Naive B cell (primary cell): ENCODE measurements at regions not wholly inside any gene's neighbourhood (a gene's known extent, or its start where the extent isn't known, plus 50 kb on each side); places are given as distances from the start of the nearest gene placed in this dataset.

Source experiments
- ATAC-seq, 2 donors: fragments of 150-1000 bp; cut with Tn5 transposase; 2 replicates each; pipeline ENCODE4 v1.10.0; 2021; ENCODE audit warnings: low read depth in 2 of 2, mild to moderate bottlenecking in 2 of 2, moderate library complexity in 2 of 2
- DNase-seq: peaks from one replicate; pipeline ENCODE4 v3.0.0; 2022
- H3K27ac Mint-ChIP-seq, 6 donors: one replicate each; pipeline ENCODE4 v1.8.0; 2020 to 2022; ENCODE audit warnings: mild to moderate bottlenecking in 6 of 6, mixed read lengths in 6 of 6, moderate library complexity in 5 of 6, inconsistent platforms in 2 of 6
- H3K27me3 Mint-ChIP-seq, 3 donors: one replicate each; pipeline ENCODE4 v1.8.0; 2021 to 2022; ENCODE audit warnings: mixed read lengths in 3 of 3, mild to moderate bottlenecking in 1 of 3
- H3K36me3 Mint-ChIP-seq, 2 donors: one replicate each; pipeline ENCODE4 v1.8.0; 2020 to 2022; ENCODE audit warnings: mixed read lengths in 2 of 2, inconsistent platforms in 1 of 2, mild to moderate bottlenecking in 1 of 2
- H3K4me1 Mint-ChIP-seq, 3 donors: one replicate each; pipeline ENCODE4 v1.8.0; 2020 to 2022; ENCODE audit warnings: mixed read lengths in 3 of 3, inconsistent platforms in 1 of 3, mild to moderate bottlenecking in 1 of 3, moderate library complexity in 1 of 3
- H3K4me3 Mint-ChIP-seq, 8 donors: one replicate each; pipeline ENCODE4 v1.8.0; 2020 to 2022; ENCODE audit warnings: mild to moderate bottlenecking in 8 of 8, mixed read lengths in 8 of 8, moderate library complexity in 8 of 8, inconsistent platforms in 2 of 8
- H3K9me3 Mint-ChIP-seq, 7 donors: one replicate each; pipeline ENCODE4 v1.8.0; 2020 to 2022; ENCODE audit warnings: mixed read lengths in 7 of 7, mild to moderate bottlenecking in 5 of 7, inconsistent platforms in 2 of 7, moderate library complexity in 1 of 7

GRCh38 chr15:77749236-77749997 lies 116.7 kb upstream of the LINGO1 start:
- no peak overlapping the region for H3K4me3 Mint-ChIP-seq
- no peak for ATAC-seq
- H3K27me3 Mint-ChIP-seq, result peaks cover 8 to 29% (median 13%) of the 10 kb centered on the region in 3 donors
- H3K9me3 Mint-ChIP-seq, result peaks cover 0 to 2% (median 0%) of the 10 kb centered on the region in 7 donors
- no peak overlapping the region for H3K27ac Mint-ChIP-seq
- peaks cover 0 to 8% (median 0%) of the 10 kb centered on the region in 3 donors for H3K4me1 Mint-ChIP-seq
- DNase-seq, result no peak
- H3K36me3 Mint-ChIP-seq, result no peaks in the 10 kb centered on the region

DNA sequence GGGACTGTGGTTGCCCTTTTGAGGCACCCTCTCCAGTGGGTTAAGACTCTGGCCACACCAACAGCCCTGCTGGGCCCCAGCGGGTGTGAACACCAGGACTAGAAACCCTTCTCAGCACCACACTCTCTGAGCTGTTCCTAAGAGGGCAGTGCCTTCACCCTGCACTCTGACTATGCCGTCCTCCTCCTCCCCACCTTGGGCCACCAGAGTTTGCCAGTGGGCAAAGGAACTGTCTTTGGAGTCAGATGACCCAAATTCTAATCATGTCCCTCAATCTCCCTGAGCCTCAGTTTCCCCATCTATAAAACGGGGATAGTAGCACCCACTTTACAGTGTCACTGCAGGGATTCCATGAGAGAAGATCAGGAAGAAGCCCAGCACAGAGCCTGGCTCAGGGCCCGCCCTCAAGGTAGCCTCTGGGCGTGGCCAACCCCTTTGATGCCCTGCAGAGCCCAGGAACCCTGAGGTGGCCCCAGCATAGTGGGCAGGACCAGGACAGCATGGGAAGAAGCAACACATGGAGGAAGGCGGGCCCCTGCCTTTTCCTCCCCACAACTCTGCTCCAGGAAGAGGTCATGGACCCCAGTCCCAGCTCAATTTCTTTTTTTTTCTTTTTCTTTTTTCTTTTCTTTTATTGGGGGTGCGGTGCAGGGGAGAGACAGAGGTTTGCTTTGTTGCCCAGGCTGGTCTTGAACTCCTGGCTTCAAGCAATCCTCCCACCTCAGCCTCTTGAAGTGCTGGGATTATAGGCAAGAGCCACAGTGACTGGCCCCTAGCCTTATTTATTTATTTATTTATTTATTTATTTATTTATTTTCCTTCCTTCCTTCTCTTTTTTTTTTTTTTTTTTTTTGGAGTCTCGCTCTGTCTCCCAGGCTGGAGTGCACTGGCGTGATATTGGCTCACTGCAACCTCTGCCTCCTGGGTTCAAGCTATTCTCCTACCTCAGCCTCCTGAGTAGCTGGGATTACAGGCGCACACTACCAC lies 115.7 kb upstream of the LINGO1 start:
- no peak overlapping the region for H3K4me3 Mint-ChIP-seq
- H3K4me1 Mint-ChIP-seq, result peaks cover 0 to 8% (median 0%) of the 10 kb centered on the region in 3 donors
- H3K27ac Mint-ChIP-seq, result no peak overlapping the region
- peaks cover 8 to 21% (median 8%) of the 10 kb centered on the region in 3 donors for H3K27me3 Mint-ChIP-seq
- DNase-seq (no peak), ATAC-seq (no peak)
- H3K36me3 Mint-ChIP-seq, result no peaks in the 10 kb centered on the region
- H3K9me3 Mint-ChIP-seq, result peaks cover 0 to 2% (median 0%) of the 10 kb centered on the region in 7 donors

GRCh38 chr15:77747175-77748077 lies 114.7 kb upstream of the LINGO1 start:
- Mint-ChIP-seq H3K36me3 (no peaks in the 10 kb centered on the region), H3K27me3 (peaks cover 8 to 12% (median 9%) of the 10 kb centered on the region in 3 donors), H3K9me3 (no peaks in the 10 kb centered on the region), H3K27ac (no peak overlapping the region), H3K4me3 (no peak overlapping the region), H3K4me1 (peaks cover 0 to 8% (median 0%) of the 10 kb centered on the region in 3 donors)
- no peak for ATAC-seq
- DNase-seq, result no peak

DNA sequence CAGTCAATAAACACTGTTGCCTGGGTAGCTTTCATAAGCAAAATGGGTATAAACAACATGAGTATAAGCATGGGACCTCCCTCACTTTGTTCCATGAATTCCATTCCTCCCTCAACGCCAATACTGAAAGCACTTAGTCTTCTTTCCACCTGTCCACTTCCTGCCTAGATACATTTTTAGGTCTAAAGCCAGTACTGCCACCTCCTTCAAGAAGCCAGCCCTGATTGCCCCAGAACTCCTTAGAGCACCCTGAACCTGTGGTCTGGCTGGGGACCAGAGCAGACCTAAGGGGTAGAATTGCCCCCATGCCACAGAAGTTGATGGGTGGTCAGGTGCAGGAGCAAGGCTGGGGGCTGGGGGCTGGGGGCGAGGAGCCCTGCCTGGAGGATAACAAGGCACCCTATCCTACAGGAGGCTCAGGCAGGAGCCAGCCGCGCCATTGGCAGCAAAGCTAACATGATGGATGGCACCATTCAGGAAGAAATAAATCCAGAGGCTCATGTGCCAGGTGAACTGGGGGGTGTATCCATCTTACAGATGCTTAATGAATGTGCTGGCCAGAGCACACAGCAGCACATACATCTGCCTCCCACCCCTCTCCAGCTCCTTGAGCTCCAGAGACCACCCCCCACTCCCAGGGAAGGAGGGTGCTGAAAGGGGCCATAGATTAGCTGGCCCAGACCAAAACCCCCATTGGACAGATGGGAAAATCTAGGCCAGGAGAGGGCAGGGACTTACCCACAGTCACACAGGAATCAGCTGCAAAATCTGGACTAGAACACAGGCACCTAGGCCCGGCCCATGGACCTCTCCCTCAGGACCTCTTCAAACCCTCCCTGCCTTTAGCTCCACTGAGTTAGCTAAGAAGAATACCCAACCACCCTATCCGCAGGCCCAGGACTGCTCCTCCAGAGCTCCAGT lies 113.8 kb upstream of the LINGO1 start:
- no peak for ATAC-seq
- Mint-ChIP-seq H3K4me3 (no peak overlapping the region), H3K36me3 (no peaks in the 10 kb centered on the region), H3K9me3 (no peaks in the 10 kb centered on the region), H3K27ac (peak overlapping the region in 1 of 6 donors; percentile 44), H3K4me1 (peaks cover 0 to 8% (median 0%) of the 10 kb centered on the region in 3 donors), H3K27me3 (peaks cover 11 to 13% (median 12%) of the 10 kb centered on the region in 3 donors)
- DNase-seq, result no peak

- no peaks in the 10 kb centered on the region for H3K36me3 Mint-ChIP-seq
- ATAC-seq (no peak), DNase-seq (no peak)
- H3K27ac Mint-ChIP-seq, result no peak overlapping the region
- no peak overlapping the region for H3K4me3 Mint-ChIP-seq
- peaks cover 0 to 8% (median 0%) of the 10 kb centered on the region in 3 donors for H3K4me1 Mint-ChIP-seq
- peaks cover 3 to 25% (median 5%) of the 10 kb centered on the region in 3 donors for H3K27me3 Mint-ChIP-seq
- H3K9me3 Mint-ChIP-seq, result no peaks in the 10 kb centered on the region
Observed at GRCh38 chr15:77744398-77744797, 111.7 kb upstream of the LINGO1 start.

DNA sequence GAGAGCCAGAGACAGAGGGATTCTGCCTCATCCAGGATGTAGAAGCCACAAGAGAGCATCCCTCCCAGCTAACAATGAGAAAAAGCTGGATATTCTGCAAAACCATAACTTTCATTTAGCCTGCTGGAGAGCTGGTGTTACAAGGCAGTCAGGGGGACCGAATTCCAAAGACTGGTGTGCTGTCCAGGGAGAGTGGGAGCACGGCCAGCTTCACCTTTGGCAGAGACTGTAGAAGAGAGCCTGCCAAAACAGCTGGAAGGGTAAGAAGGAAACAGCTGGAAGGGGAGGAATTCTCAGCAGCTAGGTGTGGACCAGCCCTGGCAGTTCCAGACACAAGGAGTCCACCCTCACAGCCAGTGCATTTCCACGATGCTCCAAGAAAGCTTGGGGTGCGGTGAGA lies 109.9 kb upstream of the LINGO1 start:
- H3K27ac Mint-ChIP-seq, result no peak overlapping the region
- H3K27me3 Mint-ChIP-seq, result peaks cover 8 to 35% (median 23%) of the 10 kb centered on the region in 3 donors
- no peaks in the 10 kb centered on the region for H3K36me3 Mint-ChIP-seq
- peaks cover 0 to 8% (median 0%) of the 10 kb centered on the region in 3 donors for H3K4me1 Mint-ChIP-seq
- DNase-seq (no peak), ATAC-seq (no peak)
- H3K9me3 Mint-ChIP-seq, result no peaks in the 10 kb centered on the region
- no peak overlapping the region for H3K4me3 Mint-ChIP-seq

DNA sequence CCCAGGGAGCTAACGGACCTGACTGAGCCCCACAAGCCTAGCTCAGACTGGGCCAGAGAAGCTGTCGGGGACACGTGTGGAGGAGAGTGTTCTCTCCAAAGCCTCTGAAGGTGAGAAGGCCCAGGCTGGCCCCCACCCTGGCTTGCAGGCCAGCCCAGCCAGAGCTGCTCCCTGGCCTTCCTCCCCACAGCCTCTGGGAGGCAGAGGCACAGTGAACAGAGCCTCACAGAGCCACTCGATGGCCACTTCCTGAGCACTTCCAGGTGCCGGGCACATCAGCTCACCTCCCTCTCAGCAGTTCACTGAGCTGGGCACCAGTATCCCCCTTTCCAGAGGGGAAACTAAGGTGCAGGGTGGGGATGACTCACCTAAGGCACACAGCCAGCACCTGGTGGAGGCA lies 109.4 kb upstream of the LINGO1 start:
- no peaks in the 10 kb centered on the region for H3K9me3 Mint-ChIP-seq
- H3K4me3 Mint-ChIP-seq, result no peak overlapping the region
- DNase-seq, result no peak
- no peaks in the 10 kb centered on the region for H3K36me3 Mint-ChIP-seq
- no peak for ATAC-seq
- H3K27ac Mint-ChIP-seq, result no peak overlapping the region
- H3K4me1 Mint-ChIP-seq, result peaks cover 0 to 3% (median 0%) of the 10 kb centered on the region in 3 donors
- peaks cover 8 to 40% (median 28%) of the 10 kb centered on the region in 3 donors for H3K27me3 Mint-ChIP-seq

DNA sequence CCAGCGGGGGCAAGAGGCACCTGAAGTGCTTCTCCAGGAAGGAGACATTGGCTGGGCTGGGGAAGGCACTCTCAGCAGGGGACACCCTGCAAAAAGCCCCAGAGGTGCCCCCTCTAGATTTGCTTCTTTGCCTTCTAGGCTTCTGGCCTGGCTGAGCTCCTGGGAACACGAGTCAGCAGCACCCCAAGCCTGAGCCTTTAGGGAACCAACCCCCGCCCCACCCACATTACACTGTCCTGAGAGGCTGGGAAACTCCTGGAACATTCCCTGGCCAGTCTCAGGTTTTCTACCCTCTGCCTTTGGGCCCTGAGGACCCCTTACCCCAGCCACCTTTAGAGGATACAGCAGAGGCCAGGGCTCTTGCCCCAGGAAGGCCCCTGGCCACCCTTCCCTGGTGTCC lies 108.4 kb upstream of the LINGO1 start:
- Mint-ChIP-seq H3K9me3 (no peaks in the 10 kb centered on the region), H3K36me3 (no peaks in the 10 kb centered on the region), H3K27me3 (peaks cover 11 to 41% (median 36%) of the 10 kb centered on the region in 3 donors)

DNA sequence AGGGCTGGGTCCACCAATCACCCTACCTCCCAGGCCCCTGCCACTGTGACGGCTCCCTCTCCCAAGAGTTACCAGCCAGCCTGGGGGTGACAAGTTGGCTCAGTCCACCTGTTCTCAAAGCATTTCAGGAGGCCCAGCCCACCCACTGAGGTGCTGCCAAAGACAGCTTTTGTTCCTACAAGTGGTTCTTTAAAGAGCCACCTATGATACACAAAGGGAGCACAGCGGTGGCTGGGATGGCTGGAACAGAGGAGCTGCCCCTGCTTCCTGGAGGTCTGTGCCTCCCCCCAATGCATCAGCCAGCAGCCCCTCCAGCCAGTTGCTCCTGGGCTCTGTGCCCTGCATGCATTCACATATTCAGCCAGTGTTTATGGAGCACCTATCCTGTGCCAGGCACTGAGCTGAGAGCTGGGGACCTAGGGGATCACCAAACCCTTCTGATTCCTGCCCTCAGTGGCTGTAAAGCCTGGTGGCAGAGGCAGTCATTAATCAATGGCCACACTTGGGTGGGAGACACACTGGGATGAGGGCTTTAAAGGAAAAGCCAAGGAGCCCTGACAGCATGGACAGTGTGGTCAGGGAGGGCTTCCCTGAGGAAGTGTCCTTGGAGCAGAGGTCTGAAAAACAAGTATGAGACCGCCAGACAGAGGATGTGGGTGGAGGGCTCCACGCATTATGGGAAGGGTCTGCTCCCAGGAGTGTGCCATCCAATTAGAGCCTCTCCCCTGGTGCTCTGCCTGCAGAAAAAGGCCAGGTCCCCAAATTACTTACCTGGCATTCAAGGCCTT lies 107.1 kb upstream of the LINGO1 start:
- no peaks in the 10 kb centered on the region for H3K9me3 Mint-ChIP-seq
- no peak for ATAC-seq
- peaks cover 17 to 44% (median 40%) of the 10 kb centered on the region in 3 donors for H3K27me3 Mint-ChIP-seq
- no peaks in the 10 kb centered on the region for H3K36me3 Mint-ChIP-seq
- H3K4me1 Mint-ChIP-seq, result no peaks in the 10 kb centered on the region
- no peak for DNase-seq
- H3K27ac Mint-ChIP-seq, result peak overlapping the region in 2 of 6 donors; percentile 35 to 64
- H3K4me3 Mint-ChIP-seq, result no peak overlapping the region

More for the DNA sequence above, 108.4 kb upstream of the LINGO1 start:
- DNase-seq (no peak), ATAC-seq (no peak)
- Mint-ChIP-seq H3K4me1 (no peaks in the 10 kb centered on the region), H3K4me3 (peak overlapping the region in 1 of 8 donors; percentile 30), H3K27ac (no peak overlapping the region)

GRCh38 chr15:77738441-77739302 lies 106.0 kb upstream of the LINGO1 start:
- no peak overlapping the region for H3K27ac Mint-ChIP-seq
- H3K4me1 Mint-ChIP-seq, result no peaks in the 10 kb centered on the region
- H3K9me3 Mint-ChIP-seq, result no peaks in the 10 kb centered on the region
- H3K4me3 Mint-ChIP-seq, result no peak overlapping the region
- ATAC-seq, result no peak
- H3K36me3 Mint-ChIP-seq, result no peaks in the 10 kb centered on the region
- no peak for DNase-seq
- H3K27me3 Mint-ChIP-seq, result peaks cover 17 to 47% (median 40%) of the 10 kb centered on the region in 3 donors

DNA sequence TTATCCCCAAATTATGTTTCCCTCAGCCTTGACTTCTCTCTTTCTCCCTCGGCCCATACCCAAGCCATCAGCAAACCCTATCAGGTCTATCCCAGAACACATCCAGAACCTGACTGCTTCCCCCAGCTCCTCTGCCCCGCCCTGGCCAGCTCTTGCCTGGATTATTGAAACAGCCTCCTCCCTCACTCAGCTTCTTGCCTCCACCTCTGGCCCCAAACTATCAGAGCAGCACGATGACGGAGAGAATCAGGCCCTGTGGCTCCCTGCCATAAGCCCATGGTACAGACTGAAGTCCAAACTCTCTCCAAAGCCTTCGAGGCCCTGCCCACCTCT lies 105.3 kb upstream of the LINGO1 start:
- no peak for ATAC-seq
- H3K27ac Mint-ChIP-seq, result no peak overlapping the region
- H3K4me1 Mint-ChIP-seq, result no peaks in the 10 kb centered on the region
- H3K27me3 Mint-ChIP-seq, result peaks cover 20 to 51% (median 45%) of the 10 kb centered on the region in 3 donors
- peak overlapping the region in 1 of 8 donors; percentile 24 for H3K4me3 Mint-ChIP-seq
- H3K36me3 Mint-ChIP-seq, result no peaks in the 10 kb centered on the region
- DNase-seq, result no peak
- H3K9me3 Mint-ChIP-seq, result no peaks in the 10 kb centered on the region
